IMR-90 (cell line): ENCODE measurements at regions not wholly inside any gene's neighbourhood (a gene's known extent, or its start where the extent isn't known, plus 50 kb on each side); places are given as distances from the start of the nearest gene placed in this dataset.
A peak's percentile ranks its signal among the peaks of the same experiment; 100 is the strongest.

Experiments used
- ATAC-seq: fragments of 200-7000 bp; cut with Tn5 transposase; 2 replicates; pipeline ENCODE4 v1.9.1; 2020; ENCODE audit warnings: low read depth, mild to moderate bottlenecking, moderate library complexity
- BruUV-seq: library from RNA; stranded (reverse); fragments of 400-500 nt; replicated peaks from 2 replicates; lab custom pipeline; 2021; lab: Mats Ljungman, UMichigan
- CTCF ChIA-PET: fragments of 300-600 bp; formaldehyde crosslinking; extraction: SDS; loops from one replicate; lab custom pipeline; 2021; ENCODE audit warnings: antibody characterized with exemption; lab: Yijun Ruan, JAX
- POLR2A ChIA-PET: fragments of 300-600 bp; sonication (Branson Sonifier 250); formaldehyde crosslinking; loops from one replicate; lab custom pipeline; 2022; ENCODE audit warnings: antibody characterized with exemption; ENCODE audit not compliant: unreplicated experiment; lab: Charles Lee
- DNase-seq: peaks from one replicate; pipeline ENCODE4 v3.0.0; 2013
- H2AFZ ChIP-seq: replicated peaks from 2 replicates; pipeline ENCODE3; 2013; ENCODE audit warnings: low read length, mild to moderate bottlenecking; ENCODE audit not compliant: poor library complexity
- H2AK5ac ChIP-seq: 2 replicates; pipeline ENCODE4 v1.6.1; 2013; ENCODE audit warnings: low read depth, low read length, inconsistent platforms
- H2AK9ac ChIP-seq: replicated peaks from 2 replicates; pipeline ENCODE3; 2013; ENCODE audit warnings: mild to moderate bottlenecking, low read depth, low read length, moderate library complexity; ENCODE audit not compliant: poor library complexity
- H2BK120ac ChIP-seq: 2 replicates; pipeline ENCODE4 v1.6.1; 2013; ENCODE audit warnings: low read depth, low read length, inconsistent platforms
- H2BK15ac ChIP-seq: 3 replicates; pipeline ENCODE4 v1.6.1; 2013; ENCODE audit warnings: low read depth, low read length, inconsistent platforms
- H2BK20ac ChIP-seq: 2 replicates; pipeline ENCODE4 v1.6.1; 2013; ENCODE audit warnings: low read depth, mild to moderate bottlenecking, inconsistent platforms, low read length, moderate library complexity
- H2BK5ac ChIP-seq: 2 replicates; pipeline ENCODE4 v1.6.1; 2013; ENCODE audit warnings: mild to moderate bottlenecking, low read depth, low read length, inconsistent platforms; ENCODE audit not compliant: poor library complexity, severe bottlenecking
- H3K14ac ChIP-seq: replicated peaks from 2 replicates; pipeline ENCODE4 v1.6.1; 2013; ENCODE audit warnings: low read depth, low read length, inconsistent platforms
- H3K18ac ChIP-seq: 2 replicates; pipeline ENCODE4 v1.6.1; 2013; ENCODE audit warnings: low read depth, low read length, control low read depth
- H3K23ac ChIP-seq: 2 replicates; pipeline ENCODE4 v1.6.1; 2013; ENCODE audit warnings: low read depth, low read length, inconsistent platforms
- H3K27ac ChIP-seq: 2 replicates; pipeline ENCODE4 v1.5.1; 2013; ENCODE audit warnings: mild to moderate bottlenecking, control low read depth, low read length; ENCODE audit not compliant: insufficient read depth
- H3K27me3 ChIP-seq: 2 replicates; pipeline ENCODE4 v1.6.1; 2013; ENCODE audit warnings: low read length; ENCODE audit not compliant: control insufficient read depth, insufficient read depth
- H3K36me3 ChIP-seq: 2 replicates; pipeline ENCODE4 v1.6.1; 2013; ENCODE audit warnings: low read length, mixed read lengths; ENCODE audit not compliant: control insufficient read depth, insufficient read depth
- H3K4ac ChIP-seq: 2 replicates; pipeline ENCODE4 v1.6.1; 2013; ENCODE audit warnings: low read depth, low read length, inconsistent platforms
- H3K4me1 ChIP-seq: 2 replicates; pipeline ENCODE4 v1.6.1; 2013; ENCODE audit warnings: low read length, mixed read lengths; ENCODE audit not compliant: control insufficient read depth, insufficient read depth
- H3K4me2 ChIP-seq: 2 replicates; pipeline ENCODE4 v1.6.1; 2013; ENCODE audit warnings: low read depth, mild to moderate bottlenecking, control low read depth, low read length, moderate library complexity
- H3K4me3 ChIP-seq: 2 replicates; pipeline ENCODE4 v1.5.1; 2013; ENCODE audit warnings: low read depth, mild to moderate bottlenecking, control low read depth, low read length, moderate library complexity; ENCODE audit not compliant: insufficient read depth
- H3K56ac ChIP-seq: 2 replicates; pipeline ENCODE4 v1.6.1; 2013; ENCODE audit warnings: low read length, inconsistent platforms; ENCODE audit not compliant: insufficient read depth; ENCODE audit errors: extremely low read depth
- H3K79me1 ChIP-seq, 2 experiments: 2 replicates each; pipeline ENCODE4 v1.6.1; 2013; ENCODE audit warnings: low read length in 2 of 2, inconsistent platforms in 1 of 2, low read depth in 1 of 2
- H3K9ac ChIP-seq: 2 replicates; pipeline ENCODE4 v1.6.1; 2013; ENCODE audit warnings: low read depth, low read length, control low read depth
- H3K9me1 ChIP-seq: 2 replicates; pipeline ENCODE4 v1.6.1; 2013; ENCODE audit warnings: low read length, inconsistent platforms; ENCODE audit not compliant: insufficient read depth
- H3K9me3 ChIP-seq: 2 replicates; pipeline ENCODE4 v1.6.1; 2013; ENCODE audit warnings: low read length; ENCODE audit not compliant: control insufficient read depth, insufficient read depth
- H4K20me1 ChIP-seq: 2 replicates; pipeline ENCODE4 v1.6.1; 2013; ENCODE audit warnings: low read length, inconsistent platforms; ENCODE audit not compliant: insufficient read depth
- H4K5ac ChIP-seq: 2 replicates; pipeline ENCODE4 v1.6.1; 2013; ENCODE audit warnings: mild to moderate bottlenecking, low read depth, low read length, control low read depth
- H4K8ac ChIP-seq, 2 experiments: 2 replicates each; pipeline ENCODE4 v1.6.1; 2013; ENCODE audit warnings: low read depth in 2 of 2, low read length in 2 of 2, control low read depth in 1 of 2, inconsistent platforms in 1 of 2
- H4K91ac ChIP-seq: 2 replicates; pipeline ENCODE4 v1.6.1; 2013; ENCODE audit warnings: low read depth, low read length, inconsistent platforms; ENCODE audit not compliant: insufficient read depth
- BHLHE40 ChIP-seq: fragments of 150-350 bp; IDR thresholded peaks from 2 replicates; pipeline ENCODE4 v1.6.1; 2016; ENCODE audit warnings: mild to moderate bottlenecking, low read depth, low read length
- CEBPB ChIP-seq: IDR thresholded peaks from 2 replicates; pipeline ENCODE4 v1.6.1; 2012; ENCODE audit warnings: low read depth, low read length, improper control_type of control experiment
- CHD1 ChIP-seq: IDR thresholded peaks from 2 replicates; pipeline ENCODE4 v1.6.1; 2012; ENCODE audit warnings: low read depth, low read length, improper control_type of control experiment
- CTCF ChIP-seq: conservative IDR thresholded peaks from 2 replicates; pipeline ENCODE4 v1.5.1; 2012; ENCODE audit warnings: mild to moderate bottlenecking, low read depth, low read length, improper control_type of control experiment
- ELK1 ChIP-seq: fragments of 150-350 bp; IDR thresholded peaks from 2 replicates; pipeline ENCODE4 v1.6.1; 2016; ENCODE audit warnings: low read depth, mild to moderate bottlenecking, low read length, moderate library complexity, borderline replicate concordance
- FOS ChIP-seq: fragments of 150-350 bp; IDR thresholded peaks from 2 replicates; pipeline ENCODE4 v1.6.1; 2016; ENCODE audit warnings: low read depth, low read length
- MAFK ChIP-seq: IDR thresholded peaks from 2 replicates; pipeline ENCODE4 v1.6.1; 2012; ENCODE audit warnings: low read depth, low read length, improper control_type of control experiment
- MXI1 ChIP-seq: IDR thresholded peaks from 2 replicates; pipeline ENCODE4 v1.6.1; 2012; ENCODE audit warnings: low read depth, mild to moderate bottlenecking, low read length, moderate library complexity, borderline replicate concordance
- NFE2L2 ChIP-seq: fragments of 150-350 bp; IDR thresholded peaks from 2 replicates; pipeline ENCODE4 v1.6.1; 2016; ENCODE audit warnings: low read depth, mild to moderate bottlenecking, low read length
- POLR2A ChIP-seq: IDR thresholded peaks from 2 replicates; pipeline ENCODE4 v1.6.1; 2012; ENCODE audit warnings: mild to moderate bottlenecking, low read depth, low read length
- RAD21 ChIP-seq: IDR thresholded peaks from 2 replicates; pipeline ENCODE4 v1.6.1; 2012; ENCODE audit warnings: low read length, improper control_type of control experiment
- RCOR1 ChIP-seq: IDR thresholded peaks from 2 replicates; pipeline ENCODE4 v1.6.1; 2012; ENCODE audit warnings: mild to moderate bottlenecking, low read length, improper control_type of control experiment; ENCODE audit not compliant: insufficient replicate concordance
- RFX5 ChIP-seq: IDR thresholded peaks from 2 replicates; pipeline ENCODE4 v1.8.0; 2012; ENCODE audit warnings: low read depth, mild to moderate bottlenecking, low read length, moderate library complexity
- SMC3 ChIP-seq: fragments of 150-350 bp; IDR thresholded peaks from 2 replicates; pipeline ENCODE4 v1.6.1; 2016; ENCODE audit warnings: low read depth, mild to moderate bottlenecking, antibody characterized with exemption, low read length, moderate library complexity
- USF2 ChIP-seq: fragments of 150-350 bp; IDR thresholded peaks from 2 replicates; pipeline ENCODE4 v1.6.1; 2017; ENCODE audit warnings: mild to moderate bottlenecking, antibody characterized with exemption, low read length, low read depth
- WGBS, 2 experiments: methylation state at CpG; one replicate each; pipeline versions ENCODE4 v1.1.5 to v1.1.7; 2013; ENCODE audit warnings: missing lambda C conversion rate in 2 of 2; ENCODE audit not compliant: insufficient read length in 1 of 2; ENCODE audit errors: extremely low coverage in 2 of 2; 5-methylcytosine and 5-hydroxymethylcytosine counted together
- dilution Hi-C: fragments of 300-500 bp; cut with HindIII; formaldehyde crosslinking; loops from one replicate; pipeline ENCODE4 v1.14.3; 2018; ENCODE audit warnings: low sequenced_read_pairs; ENCODE audit not compliant: unreplicated experiment
- in situ Hi-C: fragments of 300-500 bp; cut with MboI; formaldehyde crosslinking; loops from 3 replicates; pipeline ENCODE4 v1.14.3; 2019; ENCODE audit warnings: low sequenced_read_pairs, inconsistent platforms, mixed read lengths
- intact Hi-C: fragments of 100-400 bp; cut with micrococcal nuclease; formaldehyde crosslinking; loops from 2 replicates; pipeline ENCODE4 v1.10.0; 2022

- Histone ChIP-seq H3K9me1 (0 out of 2 replicates have a peak, but pooled peaks cover 3% of the 10 kb centered on the region), H3K23ac (no peak overlapping the region), H2BK15ac (0 out of 3 replicates have a peak overlapping the region, but pooled peaks have one; percentile 60), H4K5ac (no peak overlapping the region), H2BK5ac (no peak overlapping the region), H3K36me3 (no peaks in the 10 kb centered on the region), H2AK5ac (no peak overlapping the region), H3K4ac (no peak overlapping the region), H3K79me1 (no peaks in the 10 kb centered on the region), H3K18ac (no peak overlapping the region), H3K4me2 (no peak overlapping the region), H2BK20ac (peak overlapping the region; percentile 21; the same call in 1 of the 2 replicates), H4K91ac (no peak overlapping the region), H3K9me3 (no peaks in the 10 kb centered on the region), H4K20me1 (no peaks in the 10 kb centered on the region), H3K9ac (no peak overlapping the region), H2AFZ (no peak overlapping the region), H3K27me3 (no peaks in the 10 kb centered on the region), H2AK9ac (no peak overlapping the region), H3K4me1 (peaks cover 10% of the 10 kb centered on the region), H3K14ac (no peak overlapping the region), H2BK120ac (peak overlapping the region; percentile 1), H3K56ac (no peak overlapping the region), H3K27ac (no peak overlapping the region), H4K8ac (no peak overlapping the region), H3K4me3 (no peak overlapping the region)
- TF ChIP-seq RAD21 (no peak), MAFK (no peak), RCOR1 (no peak), SMC3 (no peak), POLR2A (no peak), RFX5 (no peak), MXI1 (no peak), BHLHE40 (no peak), CTCF (no peak), ELK1 (no peak), USF2 (no peak), CHD1 (no peak), NFE2L2 (no peak), CEBPB (no peak), FOS (no peak)
- in situ Hi-C loops = no loop called here
- ATAC-seq (no peak), DNase-seq (peak; percentile 41)
- ChIA-PET CTCF (interaction anchor here (0.6 to 2.3 kb wide), 2 partner anchors 19 to 57 kb away, joined by 3 to 7 read pairs; no protein-coding TSS in a partner anchor), POLR2A (no interaction called here)
- no TSS peak for BruUV-seq
- dilution Hi-C loops = no loop called here
- intact Hi-C loops = loop anchor here (2.0 kb wide), 1 partner anchor 49 kb away; no protein-coding TSS in a partner anchor
- 14% methylated on average over 1 of the region's 3 CpGs; no CpG with 5 or more reads in 1 of the 2 experiments for WGBS, 2 experiments
Observed at GRCh38 chr15:37873336-37873735, 61.1 kb upstream of the TMCO5A start.
